ENCODE measurements at regions not wholly inside any gene's neighbourhood (a gene's known extent, or its start where the extent isn't known, plus 50 kb on each side); places are given as distances from the start of the nearest gene placed in this dataset.

DNA sequence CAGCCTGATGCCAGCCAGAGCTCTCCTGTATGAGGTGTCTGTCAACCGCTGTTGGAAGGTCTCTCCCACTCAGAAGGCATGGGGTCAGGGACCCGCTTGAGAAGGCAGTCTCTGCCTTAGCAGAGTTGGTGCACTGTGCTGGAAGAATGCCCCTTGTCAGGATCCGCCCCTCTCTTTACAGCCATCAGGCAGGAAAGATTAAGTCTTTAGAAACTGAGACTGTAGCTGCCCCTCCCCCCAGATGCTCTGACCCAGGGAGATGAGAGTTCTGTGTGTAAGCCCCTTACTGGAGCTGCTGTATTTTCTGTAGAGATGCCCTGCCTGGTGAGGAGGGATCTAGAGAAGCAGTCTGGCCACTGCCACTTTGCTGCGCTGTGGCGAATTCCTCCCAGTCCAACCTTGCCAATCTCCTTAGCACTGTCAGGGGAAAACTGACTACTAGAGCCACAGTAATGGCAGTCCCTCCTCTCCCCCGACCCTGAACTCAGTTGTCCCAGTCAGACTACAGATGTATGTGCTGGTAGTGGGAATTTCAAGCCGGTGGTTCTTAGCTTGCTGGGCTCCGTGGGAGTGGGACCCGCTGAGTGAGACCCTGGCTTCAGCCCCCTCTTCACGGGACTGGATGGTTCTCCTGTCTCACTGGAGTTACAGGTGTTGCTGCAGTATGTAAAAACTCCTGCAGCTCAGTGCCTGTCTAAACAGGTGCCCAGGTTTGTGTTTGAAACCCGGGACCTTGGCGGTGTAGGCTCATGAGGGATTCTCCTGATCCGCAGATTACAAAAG is 285.5 kb upstream of the ZWINT start:
- no peaks in the 10 kb centered on the region for H3K27me3 ChIP-seq (ENCODE audit: control insufficient read depth, insufficient read depth, low read length)
- no peak for DNase-seq
- 90% methylated on average over 7 of the region's 13 CpGs for WGBS (ENCODE audit: insufficient coverage)
- no peak overlapping the region for H3K4me3 ChIP-seq (ENCODE audit: low read length)
- H3K36me3 ChIP-seq (ENCODE audit: control insufficient read depth, insufficient read depth, low read length) = no peaks in the 10 kb centered on the region
- H3K27ac ChIP-seq (ENCODE audit: low read length) = no peak overlapping the region
- H3K9me3 ChIP-seq (replicated peaks; ENCODE audit: control insufficient read depth, low read depth, low read length) = peaks cover 12% of the 10 kb centered on the region
- no peaks in the 10 kb centered on the region for H3K4me1 ChIP-seq (ENCODE audit: control insufficient read depth, insufficient read depth, low read length)

DNA sequence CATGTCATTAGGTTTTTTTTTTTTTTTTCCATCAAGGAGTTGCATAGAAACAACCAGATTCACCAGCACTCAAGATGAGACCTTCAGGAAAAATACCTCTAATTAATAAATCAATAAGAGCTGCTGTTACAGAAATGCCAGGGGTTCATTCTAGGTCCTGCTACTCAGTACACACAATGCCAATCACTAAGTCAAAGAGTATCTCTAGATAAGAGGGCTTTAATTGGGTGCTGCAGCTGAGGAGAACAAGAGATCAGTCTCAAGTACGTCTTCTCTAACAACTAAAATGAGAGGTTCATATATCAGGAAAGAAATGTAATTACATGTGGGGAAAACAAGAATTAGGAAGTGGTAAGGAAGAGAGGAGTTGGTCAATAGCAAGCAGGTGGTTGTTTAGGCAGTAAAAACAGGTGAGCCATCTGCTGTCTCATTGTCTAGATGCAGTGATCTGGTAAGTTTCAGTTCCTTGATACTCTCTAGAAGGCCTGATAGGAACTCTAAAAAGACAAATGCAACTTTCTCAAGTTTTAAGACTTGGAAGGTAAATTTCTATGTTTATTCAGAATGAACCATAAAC is 272.9 kb upstream of the ZWINT start:
- no CpG with 5 or more reads among the region's 1 CpG for WGBS (ENCODE audit: insufficient coverage)
- Histone ChIP-seq H3K27ac (ENCODE audit: low read length) (no peak overlapping the region), H3K4me3 (ENCODE audit: low read length) (no peak overlapping the region), H3K9me3 (replicated peaks; ENCODE audit: control insufficient read depth, low read depth, low read length) (peaks cover 3% of the 10 kb centered on the region), H3K4me1 (ENCODE audit: control insufficient read depth, insufficient read depth, low read length) (no peaks in the 10 kb centered on the region), H3K27me3 (ENCODE audit: control insufficient read depth, insufficient read depth, low read length) (no peaks in the 10 kb centered on the region), H3K36me3 (ENCODE audit: control insufficient read depth, insufficient read depth, low read length) (no peaks in the 10 kb centered on the region)
- DNase-seq = no peak

DNA sequence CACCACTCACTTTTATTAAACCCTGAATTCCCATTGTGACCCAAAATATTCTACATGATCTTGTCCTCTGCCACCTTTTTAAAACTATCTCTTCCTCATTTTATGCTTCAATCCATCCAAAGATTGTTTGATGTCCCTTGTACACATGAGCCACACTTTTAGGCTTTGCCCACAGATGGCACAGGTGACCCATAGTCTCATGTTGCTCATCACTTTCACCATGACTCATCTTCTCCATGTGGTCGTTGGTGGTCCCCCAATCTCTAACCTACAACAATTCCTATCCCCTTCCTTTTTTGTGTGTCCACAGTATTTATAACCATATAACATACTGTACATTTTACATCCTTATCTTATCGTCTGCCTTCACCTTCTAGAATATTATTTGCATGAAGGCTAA is 271.5 kb upstream of the ZWINT start:
- Histone ChIP-seq H3K27ac (ENCODE audit: low read length) (no peak overlapping the region), H3K9me3 (replicated peaks; ENCODE audit: control insufficient read depth, low read depth, low read length) (no peaks in the 10 kb centered on the region), H3K4me3 (ENCODE audit: low read length) (no peak overlapping the region), H3K36me3 (ENCODE audit: control insufficient read depth, insufficient read depth, low read length) (no peaks in the 10 kb centered on the region), H3K4me1 (ENCODE audit: control insufficient read depth, insufficient read depth, low read length) (no peaks in the 10 kb centered on the region), H3K27me3 (ENCODE audit: control insufficient read depth, insufficient read depth, low read length) (no peaks in the 10 kb centered on the region)
- no peak for DNase-seq
- WGBS (ENCODE audit: insufficient coverage) = no CpG with 5 or more reads among the region's 2 CpGs

DNA sequence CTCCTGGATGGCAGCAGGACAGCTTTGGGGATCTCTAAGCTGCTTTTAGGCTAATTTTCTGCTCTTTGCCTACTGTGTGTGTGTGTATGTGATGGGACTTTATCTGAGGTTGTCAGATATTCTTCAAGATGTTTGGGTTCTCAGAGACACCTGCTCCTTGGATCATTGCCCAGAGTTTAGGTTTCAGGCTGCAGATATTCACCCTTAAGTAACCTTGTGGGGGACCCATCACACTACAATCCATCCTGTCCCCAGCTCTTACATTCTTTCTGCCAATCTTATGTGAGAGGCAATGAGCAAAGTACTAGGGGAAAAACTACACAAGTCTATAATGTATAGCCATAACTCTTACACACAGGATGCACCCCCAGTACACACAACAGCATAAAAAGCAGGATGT is 263.0 kb upstream of the ZWINT start:
- Histone ChIP-seq H3K4me3 (ENCODE audit: low read length) (no peak overlapping the region), H3K27me3 (ENCODE audit: control insufficient read depth, insufficient read depth, low read length) (no peaks in the 10 kb centered on the region), H3K27ac (ENCODE audit: low read length) (no peak overlapping the region), H3K4me1 (ENCODE audit: control insufficient read depth, insufficient read depth, low read length) (no peaks in the 10 kb centered on the region), H3K36me3 (ENCODE audit: control insufficient read depth, insufficient read depth, low read length) (no peaks in the 10 kb centered on the region), H3K9me3 (replicated peaks; ENCODE audit: control insufficient read depth, low read depth, low read length) (no peaks in the 10 kb centered on the region)
- no peak for DNase-seq

DNA sequence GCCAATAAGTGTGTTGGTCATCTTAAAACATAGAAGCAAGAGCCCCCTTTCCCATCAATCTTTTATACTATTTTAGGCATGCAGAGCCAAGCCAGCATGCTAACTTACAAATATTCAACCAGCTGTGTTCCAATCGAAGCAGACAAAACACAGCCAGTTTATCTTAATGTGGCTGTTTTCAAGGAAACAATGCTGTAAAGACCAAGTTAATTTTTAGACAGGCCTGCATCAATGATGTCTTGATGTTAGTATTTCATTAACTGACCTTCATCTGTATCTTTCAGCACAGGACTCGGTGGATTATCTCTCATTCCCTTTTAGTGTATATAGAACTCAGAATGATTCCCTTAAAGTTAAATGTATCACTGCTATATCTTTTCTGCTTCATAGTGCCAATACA is 262.0 kb upstream of the ZWINT start:
- no peak overlapping the region for H3K4me3 ChIP-seq (ENCODE audit: low read length)
- H3K27me3 ChIP-seq (ENCODE audit: control insufficient read depth, insufficient read depth, low read length) = no peaks in the 10 kb centered on the region
- DNase-seq = no peak
- no peaks in the 10 kb centered on the region for H3K4me1 ChIP-seq (ENCODE audit: control insufficient read depth, insufficient read depth, low read length)
- no CpG with 5 or more reads among the region's 2 CpGs for WGBS (ENCODE audit: insufficient coverage)
- H3K9me3 ChIP-seq (replicated peaks; ENCODE audit: control insufficient read depth, low read depth, low read length) = no peaks in the 10 kb centered on the region
- no peaks in the 10 kb centered on the region for H3K36me3 ChIP-seq (ENCODE audit: control insufficient read depth, insufficient read depth, low read length)
- H3K27ac ChIP-seq (ENCODE audit: low read length) = no peak overlapping the region

DNA sequence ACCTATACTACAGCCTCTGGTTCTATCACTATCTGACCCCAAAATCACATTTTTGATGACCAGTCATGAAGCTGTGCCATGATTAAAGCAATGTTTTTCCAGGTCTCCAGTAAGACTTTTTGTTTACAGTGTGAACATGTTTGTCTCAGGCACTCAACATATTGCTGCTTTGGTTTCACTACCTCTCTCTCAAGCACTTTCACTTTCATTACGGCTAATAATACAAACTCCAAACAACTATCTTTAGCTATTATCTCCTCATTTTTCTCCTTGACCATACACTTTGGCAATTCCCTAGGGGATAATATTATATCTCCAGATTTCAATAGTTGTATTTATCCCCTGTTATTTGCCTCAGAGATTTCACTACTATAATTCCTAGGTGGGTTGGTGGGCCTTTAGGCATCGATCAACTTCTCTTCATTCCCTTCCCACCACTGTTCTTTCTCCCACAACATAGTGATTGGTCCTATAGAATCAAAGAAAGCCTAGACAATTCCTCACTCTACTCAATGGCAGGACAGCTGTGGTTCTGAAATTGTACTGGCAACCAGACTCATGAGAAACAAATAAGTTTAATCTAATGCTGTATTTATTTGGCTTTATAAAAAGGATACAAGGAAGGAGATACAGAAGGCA is 261.4 kb upstream of the ZWINT start:
- no peak overlapping the region for H3K27ac ChIP-seq (ENCODE audit: low read length)
- no peaks in the 10 kb centered on the region for H3K9me3 ChIP-seq (replicated peaks; ENCODE audit: control insufficient read depth, low read depth, low read length)
- no peak overlapping the region for H3K4me3 ChIP-seq (ENCODE audit: low read length)
- no peaks in the 10 kb centered on the region for H3K27me3 ChIP-seq (ENCODE audit: control insufficient read depth, insufficient read depth, low read length)
- no CpG with 5 or more reads among the region's 2 CpGs for WGBS (ENCODE audit: insufficient coverage)
- H3K4me1 ChIP-seq (ENCODE audit: control insufficient read depth, insufficient read depth, low read length) = no peaks in the 10 kb centered on the region
- H3K36me3 ChIP-seq (ENCODE audit: control insufficient read depth, insufficient read depth, low read length) = no peaks in the 10 kb centered on the region
- peak; percentile 5 for DNase-seq

DNA sequence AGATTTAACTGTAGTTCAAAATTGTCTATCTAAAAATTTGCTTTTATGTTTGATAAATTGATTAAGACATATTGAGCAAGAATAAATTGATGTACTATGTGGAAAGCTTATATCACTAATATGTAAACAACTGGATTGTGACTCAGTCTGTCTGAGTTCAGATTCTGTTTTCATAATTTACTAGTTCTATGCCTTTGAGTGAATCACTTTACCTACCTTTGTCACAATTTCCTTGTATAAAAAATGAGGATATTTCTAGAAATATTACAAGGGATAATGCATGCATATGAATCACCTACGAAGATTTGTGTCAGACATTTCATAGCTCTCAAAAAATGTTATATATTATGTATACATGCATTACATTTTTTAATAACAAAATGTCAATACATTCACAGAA is 245.1 kb upstream of the ZWINT start:
- WGBS (ENCODE audit: insufficient coverage) = no CpG with 5 or more reads among the region's 1 CpG
- Histone ChIP-seq H3K27me3 (ENCODE audit: control insufficient read depth, insufficient read depth, low read length) (no peaks in the 10 kb centered on the region), H3K4me1 (ENCODE audit: control insufficient read depth, insufficient read depth, low read length) (no peaks in the 10 kb centered on the region), H3K9me3 (replicated peaks; ENCODE audit: control insufficient read depth, low read depth, low read length) (no peaks in the 10 kb centered on the region), H3K27ac (ENCODE audit: low read length) (no peak overlapping the region), H3K36me3 (ENCODE audit: control insufficient read depth, insufficient read depth, low read length) (no peaks in the 10 kb centered on the region), H3K4me3 (ENCODE audit: low read length) (no peak overlapping the region)
- no peak for DNase-seq

DNA sequence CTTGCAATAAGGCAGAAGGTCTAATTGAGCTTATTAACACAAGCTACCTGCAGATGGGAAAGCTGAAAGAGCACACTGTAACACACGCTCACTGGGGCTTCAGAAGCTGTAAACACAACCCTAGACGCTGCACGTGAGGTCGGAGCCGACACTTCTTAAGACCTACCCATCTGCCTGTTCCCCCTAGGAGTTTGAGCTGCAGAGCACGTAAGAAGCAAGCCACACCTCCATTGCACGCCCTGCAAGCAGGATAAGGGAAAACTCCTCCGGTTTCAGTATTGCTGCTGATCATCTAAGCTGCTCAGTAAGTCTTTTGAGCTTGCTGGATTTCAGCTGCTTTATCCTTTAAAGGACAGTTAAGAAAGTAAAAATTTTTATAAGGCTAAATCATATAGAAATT is 244.0 kb upstream of the ZWINT start:
- peak; percentile 9 for DNase-seq
- no peak overlapping the region for H3K4me3 ChIP-seq (ENCODE audit: low read length)
- WGBS (ENCODE audit: insufficient coverage) = 4% methylated on average over 5 of the region's 8 CpGs
- H3K4me1 ChIP-seq (ENCODE audit: control insufficient read depth, insufficient read depth, low read length) = no peaks in the 10 kb centered on the region
- no peaks in the 10 kb centered on the region for H3K27me3 ChIP-seq (ENCODE audit: control insufficient read depth, insufficient read depth, low read length)
- H3K9me3 ChIP-seq (replicated peaks; ENCODE audit: control insufficient read depth, low read depth, low read length) = no peaks in the 10 kb centered on the region
- no peak overlapping the region for H3K27ac ChIP-seq (ENCODE audit: low read length)
- no peaks in the 10 kb centered on the region for H3K36me3 ChIP-seq (ENCODE audit: control insufficient read depth, insufficient read depth, low read length)

DNA sequence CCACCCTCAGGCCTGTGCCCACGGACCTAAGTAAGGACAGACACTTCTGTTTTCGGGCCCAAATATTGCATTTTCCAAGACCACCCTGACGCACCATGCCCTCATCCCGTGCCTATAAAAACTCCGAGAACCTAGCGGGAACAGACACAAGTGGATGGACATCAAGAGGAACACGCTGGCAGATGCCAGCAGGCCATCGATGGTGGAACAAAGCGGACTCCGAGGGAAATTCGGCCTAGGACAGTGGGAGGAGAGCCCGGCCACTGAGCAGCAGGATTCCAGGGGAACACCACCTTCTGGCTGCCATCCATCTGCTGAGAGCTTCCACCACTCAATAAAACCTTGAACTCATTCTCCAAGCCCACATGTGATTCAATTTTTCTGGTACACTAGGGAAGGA is 243.6 kb upstream of the ZWINT start:
- WGBS (ENCODE audit: insufficient coverage) = 82% methylated on average over 10 of the region's 12 CpGs
- Histone ChIP-seq H3K9me3 (replicated peaks; ENCODE audit: control insufficient read depth, low read depth, low read length) (no peaks in the 10 kb centered on the region), H3K36me3 (ENCODE audit: control insufficient read depth, insufficient read depth, low read length) (no peaks in the 10 kb centered on the region), H3K27me3 (ENCODE audit: control insufficient read depth, insufficient read depth, low read length) (no peaks in the 10 kb centered on the region), H3K4me3 (ENCODE audit: low read length) (no peak overlapping the region), H3K4me1 (ENCODE audit: control insufficient read depth, insufficient read depth, low read length) (no peaks in the 10 kb centered on the region), H3K27ac (ENCODE audit: low read length) (no peak overlapping the region)
- DNase-seq = no peak

DNA sequence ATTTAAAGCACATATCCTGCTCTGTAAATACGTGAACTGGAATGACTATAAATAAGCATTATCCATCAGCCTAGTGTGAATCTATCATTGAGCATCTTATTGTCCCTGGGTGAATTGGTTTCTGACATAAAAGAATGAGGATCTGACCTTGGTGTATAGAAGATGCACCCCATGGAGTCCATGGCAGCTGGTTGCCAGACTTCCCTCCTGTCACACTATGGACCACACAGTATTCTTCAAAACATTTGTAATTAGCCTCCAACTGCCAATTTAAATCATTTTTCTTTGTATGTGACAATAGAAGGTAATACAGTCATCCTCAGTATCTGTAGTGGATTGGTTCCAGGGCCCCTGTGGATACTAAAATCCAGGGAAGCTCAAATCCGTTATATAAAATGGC is 238.1 kb upstream of the ZWINT start:
- Histone ChIP-seq H3K4me3 (ENCODE audit: low read length) (no peak overlapping the region), H3K36me3 (ENCODE audit: control insufficient read depth, insufficient read depth, low read length) (no peaks in the 10 kb centered on the region), H3K9me3 (replicated peaks; ENCODE audit: control insufficient read depth, low read depth, low read length) (no peaks in the 10 kb centered on the region), H3K27ac (ENCODE audit: low read length) (no peak overlapping the region), H3K4me1 (ENCODE audit: control insufficient read depth, insufficient read depth, low read length) (no peaks in the 10 kb centered on the region), H3K27me3 (ENCODE audit: control insufficient read depth, insufficient read depth, low read length) (no peaks in the 10 kb centered on the region)
- DNase-seq = no peak
- no CpG with 5 or more reads among the region's 2 CpGs for WGBS (ENCODE audit: insufficient coverage)

Data from muscle of leg (tissue), 3 donors.